Activated CD8-positive, alpha-beta memory T cell treated with anti-CD3 and anti-CD28 coated beads for 36 hours (primary cell): ENCODE measurements at regions not wholly inside any gene's neighbourhood (a gene's known extent, or its start where the extent isn't known, plus 50 kb on each side); places are given as distances from the start of the nearest gene placed in this dataset.
"Not testable (repeated sequence)": the region's sequence is repeated elsewhere in the genome, so short reads cannot be mapped to it uniquely, and the experiment has no call there.

Source experiments
- CTCF ChIA-PET: fragments of 350-600 bp; sonication (Branson Sonifier 250); formaldehyde crosslinking; loops from one replicate; lab custom pipeline; 2021; ENCODE audit warnings: antibody characterized with exemption; lab: Charles Lee
- POLR2A ChIA-PET: fragments of 350-600 bp; sonication (Branson Sonifier 250); formaldehyde crosslinking; loops from one replicate; lab custom pipeline; 2021; ENCODE audit warnings: antibody characterized with exemption; lab: Charles Lee

DNA sequence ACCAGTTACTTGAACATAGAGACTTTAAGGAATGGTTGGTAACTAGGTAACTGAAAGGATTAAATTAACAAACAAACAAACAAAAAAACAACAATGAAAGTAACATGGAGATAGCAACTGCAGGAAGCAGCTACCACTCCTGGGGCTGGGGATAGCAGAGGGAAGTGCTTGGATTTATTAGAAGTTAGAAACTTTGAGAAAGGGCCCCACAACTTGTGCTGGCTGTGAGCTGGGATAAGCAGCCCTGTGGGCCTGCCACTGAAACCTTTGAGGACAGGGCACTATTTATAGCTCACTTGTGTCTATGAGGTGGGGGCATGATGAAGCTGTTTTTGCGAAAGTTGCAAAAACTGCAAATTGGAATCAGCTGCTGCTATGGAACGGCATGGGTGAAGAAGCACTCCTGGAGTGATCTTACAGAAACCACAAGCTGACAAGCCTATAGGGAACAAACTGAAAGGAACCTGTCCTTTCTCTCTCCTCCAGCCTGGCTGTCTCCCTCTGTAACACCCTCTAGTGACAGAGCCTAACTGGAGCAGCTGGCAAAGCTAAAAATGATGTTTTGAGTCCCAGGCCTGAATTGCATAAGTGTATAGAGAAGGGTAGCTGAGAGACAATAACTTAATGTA lies 91.4 kb upstream of the RANBP6 start:
- CTCF ChIA-PET, result no interaction called here
- POLR2A ChIA-PET, result no interaction called here

- ChIA-PET CTCF (no interaction called here), POLR2A (no interaction called here)
Observed at GRCh38 chr9:6105738-6106137, 90.3 kb upstream of the RANBP6 start.

DNA sequence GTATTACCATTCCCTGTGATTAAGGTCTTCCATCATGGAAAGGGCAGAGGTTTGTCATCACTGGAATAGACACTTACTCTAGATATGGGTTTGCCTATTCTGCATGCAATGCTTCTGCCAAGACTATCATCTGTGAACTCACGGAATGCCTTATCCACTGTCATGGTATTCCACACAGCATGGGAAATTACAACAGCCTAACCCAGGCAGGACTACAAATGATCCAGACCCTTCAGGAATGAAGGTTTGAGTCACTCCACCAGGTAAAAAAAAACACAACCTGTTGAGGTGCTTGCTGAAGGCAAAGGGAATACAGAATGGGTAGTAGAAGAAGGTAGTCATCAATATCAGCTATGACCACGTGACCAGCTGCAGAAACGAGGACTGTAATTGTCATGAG lies 89.0 kb upstream of the RANBP6 start:
- CTCF ChIA-PET, POLR2A ChIA-PET: not testable (repeated sequence)

GRCh38 chr9:6103911-6104310 lies 88.5 kb upstream of the RANBP6 start:
- POLR2A ChIA-PET, CTCF ChIA-PET: not testable (repeated sequence)

- CTCF ChIA-PET, POLR2A ChIA-PET: not testable (repeated sequence)
Observed at GRCh38 chr9:6102336-6102987, 87.0 kb upstream of the RANBP6 start.

DNA sequence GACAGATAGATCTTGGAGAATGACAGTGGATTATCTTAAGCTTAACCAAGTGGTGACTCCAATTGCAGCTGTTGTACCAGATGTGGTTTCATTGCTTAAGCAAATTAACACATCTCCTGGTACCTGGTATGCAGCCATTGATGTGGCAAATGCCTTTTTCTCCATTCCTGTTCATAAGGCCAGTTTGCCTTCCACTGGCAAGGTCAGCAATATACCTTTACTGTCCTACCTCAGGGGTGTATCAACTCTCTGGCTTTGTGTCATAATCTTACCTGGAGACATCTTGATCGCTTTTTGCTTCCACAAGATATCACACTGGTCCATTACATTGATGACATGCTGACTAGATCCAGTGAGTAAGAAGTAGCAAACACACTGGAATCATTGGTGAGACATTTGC lies 86.3 kb upstream of the RANBP6 start:
- CTCF ChIA-PET, POLR2A ChIA-PET: not testable (repeated sequence)

GRCh38 chr9:6099346-6099745 lies 83.9 kb upstream of the RANBP6 start:
- POLR2A ChIA-PET, CTCF ChIA-PET: not testable (repeated sequence)

- ChIA-PET POLR2A (no interaction called here), CTCF (no interaction called here)
Observed at GRCh38 chr9:6098431-6098830, 83.0 kb upstream of the RANBP6 start.

GRCh38 chr9:6096821-6097220 lies 81.4 kb upstream of the RANBP6 start:
- CTCF ChIA-PET, result no interaction called here
- POLR2A ChIA-PET, result no interaction called here

DNA sequence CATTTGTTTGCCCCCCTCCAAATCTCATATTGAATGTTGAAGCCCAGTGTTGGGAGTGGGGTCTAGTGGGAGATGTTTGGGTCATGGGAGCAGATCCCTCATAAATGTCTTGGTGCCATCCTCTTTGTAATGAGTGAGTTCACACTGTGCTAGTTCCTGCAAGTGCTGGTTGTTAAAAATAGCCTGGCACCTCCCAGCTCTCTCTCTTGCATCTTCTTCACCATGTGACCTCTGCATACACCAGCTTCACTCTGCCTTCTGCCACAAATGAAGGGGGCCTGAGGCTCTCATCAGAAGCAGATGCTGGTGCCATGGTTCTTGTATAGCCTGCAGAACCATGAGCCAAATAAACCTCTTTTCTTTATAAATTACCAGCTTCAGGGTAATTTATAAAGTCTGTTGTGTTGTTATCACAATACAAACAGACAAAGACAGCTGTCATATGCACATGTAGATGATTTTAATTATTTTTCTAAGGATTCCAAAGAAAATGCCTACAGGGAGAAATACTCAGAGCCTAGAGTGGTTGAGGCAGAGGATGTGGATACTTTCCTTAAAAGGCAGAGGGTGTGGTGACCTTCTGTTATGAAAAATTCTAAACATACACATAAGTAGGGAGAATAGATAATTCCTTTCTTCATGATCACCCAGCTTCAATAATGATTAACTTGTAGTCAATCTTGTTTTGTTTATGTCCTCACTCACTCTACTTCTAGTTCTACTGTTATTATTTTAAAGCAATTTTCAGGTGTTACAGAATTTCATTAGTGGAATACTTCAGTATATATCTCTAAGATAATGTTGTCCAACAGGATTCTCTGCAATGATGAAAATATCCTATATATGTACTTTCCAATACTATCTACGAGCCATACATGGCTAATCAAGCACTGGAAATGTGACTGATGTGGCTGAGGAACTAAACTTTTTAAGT lies 75.1 kb upstream of the RANBP6 start:
- CTCF ChIA-PET, result no interaction called here

GRCh38 chr9:6089300-6089699 lies 73.9 kb upstream of the RANBP6 start:
- POLR2A ChIA-PET, result no interaction called here
- CTCF ChIA-PET, result no interaction called here

More for the DNA sequence above, 75.1 kb upstream of the RANBP6 start:
- POLR2A ChIA-PET, result no interaction called here

DNA sequence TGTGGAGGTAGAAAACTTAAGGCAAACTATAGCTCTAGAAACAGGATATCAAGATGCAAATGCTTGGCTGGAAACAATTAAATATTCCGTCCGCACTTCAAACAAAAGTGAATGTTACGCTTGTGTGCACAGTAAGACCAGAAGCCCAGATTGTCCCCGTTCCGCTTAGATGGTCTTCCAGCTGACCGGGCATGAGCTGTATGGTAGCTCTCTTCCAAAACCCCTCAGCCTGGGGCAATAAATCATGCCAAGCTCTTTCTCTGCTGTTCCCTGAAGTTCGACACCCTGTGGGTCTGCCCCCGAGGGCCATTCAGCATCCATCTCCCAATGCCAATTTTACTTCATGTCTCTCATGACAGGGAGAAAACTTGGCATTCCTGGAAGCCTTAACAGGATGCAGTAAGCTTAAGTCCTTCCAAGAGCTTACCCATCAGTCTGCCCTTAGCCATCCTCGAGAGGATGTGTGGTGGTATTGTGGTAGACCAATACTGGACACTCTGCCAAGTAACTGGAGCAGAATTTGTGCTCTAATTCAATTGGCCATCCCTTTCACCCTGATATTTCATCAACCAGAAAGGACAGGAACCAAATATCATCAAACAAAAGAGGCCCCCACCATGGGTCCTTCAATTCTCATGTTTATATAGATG lies 70.7 kb upstream of the RANBP6 start:
- ChIA-PET POLR2A (no interaction called here), CTCF (no interaction called here)

DNA sequence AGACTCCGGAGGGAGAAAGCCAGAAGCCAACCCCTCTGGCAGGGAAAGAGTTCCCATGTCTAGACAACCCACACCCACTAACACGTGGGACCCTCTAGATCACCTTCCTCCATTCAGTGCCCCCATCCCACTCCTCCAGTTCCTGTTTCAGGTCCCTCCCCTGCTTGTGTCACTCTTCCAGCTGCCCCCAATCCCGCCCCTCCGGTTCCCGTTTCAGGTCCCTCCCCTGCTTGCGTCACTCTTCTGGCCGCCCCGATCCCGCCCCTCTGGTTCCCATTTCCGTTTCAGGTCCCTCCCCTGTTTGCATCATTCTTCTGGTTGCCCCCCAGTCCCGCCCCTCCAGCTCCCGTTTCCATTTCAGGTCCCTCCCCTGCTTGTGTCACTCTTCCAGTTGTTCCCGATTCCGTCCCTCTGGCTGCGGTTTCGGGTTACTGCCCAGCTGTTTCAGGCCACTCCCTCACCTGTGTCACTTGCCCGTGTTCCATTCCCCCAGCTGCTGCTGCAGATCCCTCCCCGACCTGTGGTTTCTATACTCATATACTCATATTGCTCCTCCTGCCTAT lies 64.8 kb upstream of the RANBP6 start:
- ChIA-PET POLR2A (no interaction called here), CTCF (no interaction called here)

GRCh38 chr9:6079386-6079785 lies 64.0 kb upstream of the RANBP6 start:
- ChIA-PET CTCF (no interaction called here), POLR2A (no interaction called here)

DNA sequence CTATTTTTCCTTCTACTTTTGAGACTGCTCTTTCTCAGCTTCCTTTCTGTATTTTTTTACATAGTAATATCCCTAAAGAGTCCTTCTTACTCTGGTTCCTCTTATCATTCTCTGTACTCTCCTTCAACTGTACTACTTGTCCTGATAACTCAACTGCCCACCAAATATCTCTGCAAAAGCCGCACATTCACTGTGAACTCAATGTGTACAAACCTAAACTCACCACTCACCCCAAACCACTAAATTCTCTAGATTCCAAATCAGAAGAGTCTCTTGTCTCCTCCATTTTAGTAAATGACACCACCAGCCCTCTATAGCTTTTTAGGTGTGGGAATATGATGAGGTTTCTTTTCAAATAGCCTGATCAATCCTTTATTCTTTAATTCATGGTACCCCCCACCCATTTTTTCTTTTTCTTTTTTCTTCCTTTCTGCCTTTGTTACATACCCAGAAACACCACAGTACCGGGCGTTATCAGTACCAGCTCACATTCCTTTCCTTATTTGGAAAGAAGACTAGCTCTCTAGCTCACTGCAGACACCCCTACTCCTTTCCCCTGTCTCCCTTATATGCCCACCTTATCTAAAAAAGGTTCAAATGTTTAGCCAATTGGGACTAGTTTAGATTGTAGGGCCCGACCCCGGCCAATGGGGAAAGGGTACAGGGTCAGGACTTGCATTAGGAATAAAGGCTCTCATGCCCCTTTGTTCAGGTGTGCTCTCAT lies 63.1 kb upstream of the RANBP6 start:
- ChIA-PET CTCF (no interaction called here), POLR2A (no interaction called here)

DNA sequence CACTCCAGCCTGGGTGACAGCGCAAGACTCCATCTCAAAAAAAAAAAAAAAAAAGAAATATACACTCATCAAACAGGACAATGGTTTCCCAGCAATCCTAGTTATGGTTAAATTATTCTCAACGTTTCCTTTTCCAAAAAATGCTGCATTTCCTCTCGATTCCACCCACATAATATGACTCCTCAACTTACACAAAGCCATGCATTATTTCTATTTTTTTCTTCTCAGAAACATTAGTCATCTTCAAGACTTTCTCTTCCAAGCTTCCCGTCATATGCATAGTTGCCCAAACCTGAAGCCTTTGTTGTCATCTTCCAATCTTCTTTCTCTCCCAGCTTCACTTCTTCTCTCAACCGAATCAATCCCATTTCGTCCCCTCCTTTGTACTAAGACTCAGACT lies 61.4 kb upstream of the RANBP6 start:
- CTCF ChIA-PET, result no interaction called here

DNA sequence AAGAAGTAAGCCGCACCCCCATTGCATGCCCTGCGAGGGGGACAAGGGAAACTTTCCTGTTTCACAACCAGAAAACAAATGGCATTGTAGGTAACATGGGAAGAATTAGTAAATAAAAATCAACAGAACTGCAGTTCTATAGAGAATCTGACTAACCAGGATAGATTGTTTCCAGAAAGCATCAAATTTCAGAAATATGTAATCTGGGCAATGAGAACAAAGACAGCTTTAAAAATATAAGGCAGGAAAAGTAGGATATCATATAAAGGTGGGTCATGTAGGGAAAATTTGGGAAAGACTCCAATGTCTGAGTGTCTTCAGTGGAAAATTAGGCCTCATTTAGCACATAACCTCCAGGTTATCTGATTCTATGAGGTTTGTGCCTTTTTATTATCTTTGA lies 58.3 kb upstream of the RANBP6 start:
- CTCF ChIA-PET, result no interaction called here
- POLR2A ChIA-PET, result no interaction called here

More for the DNA sequence above, 61.4 kb upstream of the RANBP6 start:
- POLR2A ChIA-PET, result no interaction called here

DNA sequence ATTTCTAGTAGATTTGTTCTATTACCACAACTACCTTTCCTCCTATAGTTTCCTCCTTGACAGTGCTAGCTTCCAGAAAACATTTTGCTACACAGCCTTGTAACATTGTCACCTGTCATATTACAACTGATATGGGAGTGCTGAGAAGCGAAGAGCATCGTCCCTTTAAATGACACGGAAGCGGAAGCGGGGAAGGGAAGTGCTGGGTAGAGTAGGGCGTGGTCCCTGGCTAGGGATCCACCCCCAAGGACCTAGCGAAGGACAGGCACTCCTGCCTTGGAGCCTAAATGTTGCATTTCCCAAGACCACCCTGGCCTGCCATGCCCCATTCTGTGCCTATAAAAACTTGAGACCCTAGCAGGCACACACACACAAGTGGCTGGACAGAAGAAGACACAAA lies 57.4 kb upstream of the RANBP6 start:
- ChIA-PET POLR2A (no interaction called here), CTCF (no interaction called here)

DNA sequence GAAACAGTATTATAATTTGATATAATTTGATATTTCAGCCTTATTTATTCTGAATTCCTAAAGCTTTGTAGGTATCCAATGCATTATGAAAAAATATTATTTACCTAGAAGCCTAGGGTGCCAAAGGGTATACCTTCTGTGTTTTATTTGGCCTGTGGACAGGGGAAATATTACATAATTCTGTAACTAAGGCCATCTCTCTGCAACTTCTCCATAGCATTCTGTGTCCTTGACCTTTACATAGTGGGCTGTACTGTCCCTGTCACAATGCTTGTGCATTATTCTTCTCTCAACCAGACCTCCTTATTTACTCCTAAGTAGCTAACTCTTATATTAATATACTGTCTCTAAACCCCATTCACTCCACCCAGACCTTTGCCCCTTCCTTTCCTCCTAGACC lies 57.0 kb upstream of the RANBP6 start:
- ChIA-PET POLR2A (no interaction called here), CTCF (interaction anchor here (0.7 kb wide), 1 partner anchor 23 kb away, joined by 3 read pairs; no protein-coding TSS in a partner anchor)
